ENCODE measurements at regions not wholly inside any gene's neighbourhood (a gene's known extent, or its start where the extent isn't known, plus 50 kb on each side); places are given as distances from the start of the nearest gene placed in this dataset.

DNA sequence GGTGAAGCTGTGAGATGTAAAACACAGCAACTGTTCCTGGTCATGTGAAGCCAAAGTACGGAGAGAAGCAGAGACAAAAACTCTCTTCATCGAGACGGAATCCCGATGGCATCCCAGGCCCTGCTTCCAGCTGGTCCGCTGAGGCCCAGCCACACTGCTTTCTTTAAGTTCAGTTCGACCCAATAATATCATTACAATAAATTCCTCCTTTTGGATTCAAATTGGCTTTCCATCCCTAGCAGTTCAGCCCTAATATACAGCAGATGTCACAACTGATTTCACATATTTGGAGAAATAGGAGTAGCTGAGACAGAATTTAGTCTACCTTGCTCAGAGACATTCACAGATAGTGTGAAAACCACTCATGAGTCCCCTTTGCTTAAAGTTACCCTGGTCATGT, 98.3 kb upstream of the SPRY1 start:
- Histone ChIP-seq H3K27me3 (ENCODE audit: control insufficient read depth in 1 of 2, insufficient read depth in 2 of 2, low read length in 2 of 2) (no peaks in the 10 kb centered on the region), H3K36me3 (ENCODE audit: control insufficient read depth in 1 of 2, insufficient read depth in 2 of 2, low read length in 2 of 2) (no peaks in the 10 kb centered on the region), H3K4me1 (ENCODE audit: control insufficient read depth in 1 of 2, insufficient read depth in 2 of 2, low read length in 2 of 2) (no peaks in the 10 kb centered on the region), H3K9me3 (ENCODE audit: control insufficient read depth in 1 of 2, low read length in 2 of 2) (no peaks in the 10 kb centered on the region), H3K9ac (ENCODE audit: low read depth in 1 of 2, low read length in 2 of 2) (no peak overlapping the region), H3K27ac (ENCODE audit: low read depth, low read length) (no peak overlapping the region), H3K4me3 (ENCODE audit: low read depth in 1 of 2, low read length in 2 of 2) (no peak overlapping the region)

DNA sequence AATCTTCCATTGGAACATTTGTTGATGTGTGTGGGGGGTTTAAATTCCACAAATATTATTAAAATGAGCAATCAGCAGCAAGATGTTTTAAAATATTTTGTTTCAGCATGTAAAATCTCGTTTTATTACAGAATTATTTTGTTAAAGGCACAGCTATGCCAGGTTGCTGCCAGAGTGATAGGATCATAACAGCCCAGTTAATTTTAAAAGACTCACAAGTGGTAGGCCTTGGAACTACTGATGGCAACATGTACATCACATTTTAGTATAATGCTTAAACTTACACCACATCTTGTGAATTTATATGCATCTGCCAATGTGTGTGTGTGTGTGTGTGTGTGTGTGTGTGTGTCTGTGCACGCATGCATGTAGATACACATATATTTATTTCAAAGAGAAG, 97.8 kb upstream of the SPRY1 start:
- Histone ChIP-seq H3K9me3 (ENCODE audit: control insufficient read depth in 1 of 2, low read length in 2 of 2) (no peaks in the 10 kb centered on the region), H3K4me3 (ENCODE audit: low read depth in 1 of 2, low read length in 2 of 2) (no peak overlapping the region), H3K27ac (ENCODE audit: low read depth, low read length) (no peak overlapping the region), H3K9ac (ENCODE audit: low read depth in 1 of 2, low read length in 2 of 2) (no peak overlapping the region), H3K4me1 (ENCODE audit: control insufficient read depth in 1 of 2, insufficient read depth in 2 of 2, low read length in 2 of 2) (no peaks in the 10 kb centered on the region), H3K27me3 (ENCODE audit: control insufficient read depth in 1 of 2, insufficient read depth in 2 of 2, low read length in 2 of 2) (no peaks in the 10 kb centered on the region), H3K36me3 (ENCODE audit: control insufficient read depth in 1 of 2, insufficient read depth in 2 of 2, low read length in 2 of 2) (no peaks in the 10 kb centered on the region)

DNA sequence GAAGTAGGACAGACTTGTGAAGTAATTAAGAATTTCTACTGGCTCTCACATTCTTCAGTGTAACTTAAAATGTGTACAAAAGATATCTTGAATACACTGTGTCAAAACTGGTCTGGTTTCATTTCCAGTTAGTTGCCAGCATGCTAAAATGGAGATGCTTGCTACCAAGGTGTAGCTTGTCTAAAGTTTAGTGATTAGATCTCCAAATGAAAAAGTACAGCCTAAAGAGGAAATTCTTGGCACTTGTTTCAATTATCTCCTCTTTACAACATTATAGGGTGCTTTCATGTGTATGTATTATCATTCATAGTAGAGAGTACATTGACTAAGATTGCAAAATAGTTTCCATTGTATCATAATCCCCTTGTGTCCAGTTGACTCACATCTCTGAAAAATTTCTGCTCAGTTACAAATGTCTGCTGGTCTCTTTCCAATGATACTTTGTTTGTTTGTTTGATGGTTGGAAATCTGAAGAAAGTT, 97.3 kb upstream of the SPRY1 start:
- H3K4me1 ChIP-seq (ENCODE audit: control insufficient read depth in 1 of 2, insufficient read depth in 2 of 2, low read length in 2 of 2): no peaks in the 10 kb centered on the region
- H3K27me3 ChIP-seq (ENCODE audit: control insufficient read depth in 1 of 2, insufficient read depth in 2 of 2, low read length in 2 of 2): no peaks in the 10 kb centered on the region
- no peaks in the 10 kb centered on the region for H3K9me3 ChIP-seq (ENCODE audit: control insufficient read depth in 1 of 2, low read length in 2 of 2)
- H3K27ac ChIP-seq (ENCODE audit: low read depth, low read length): no peak overlapping the region
- no peaks in the 10 kb centered on the region for H3K36me3 ChIP-seq (ENCODE audit: control insufficient read depth in 1 of 2, insufficient read depth in 2 of 2, low read length in 2 of 2)
- no peak overlapping the region for H3K4me3 ChIP-seq (ENCODE audit: low read depth in 1 of 2, low read length in 2 of 2)
- no peak overlapping the region for H3K9ac ChIP-seq (ENCODE audit: low read depth in 1 of 2, low read length in 2 of 2)

DNA sequence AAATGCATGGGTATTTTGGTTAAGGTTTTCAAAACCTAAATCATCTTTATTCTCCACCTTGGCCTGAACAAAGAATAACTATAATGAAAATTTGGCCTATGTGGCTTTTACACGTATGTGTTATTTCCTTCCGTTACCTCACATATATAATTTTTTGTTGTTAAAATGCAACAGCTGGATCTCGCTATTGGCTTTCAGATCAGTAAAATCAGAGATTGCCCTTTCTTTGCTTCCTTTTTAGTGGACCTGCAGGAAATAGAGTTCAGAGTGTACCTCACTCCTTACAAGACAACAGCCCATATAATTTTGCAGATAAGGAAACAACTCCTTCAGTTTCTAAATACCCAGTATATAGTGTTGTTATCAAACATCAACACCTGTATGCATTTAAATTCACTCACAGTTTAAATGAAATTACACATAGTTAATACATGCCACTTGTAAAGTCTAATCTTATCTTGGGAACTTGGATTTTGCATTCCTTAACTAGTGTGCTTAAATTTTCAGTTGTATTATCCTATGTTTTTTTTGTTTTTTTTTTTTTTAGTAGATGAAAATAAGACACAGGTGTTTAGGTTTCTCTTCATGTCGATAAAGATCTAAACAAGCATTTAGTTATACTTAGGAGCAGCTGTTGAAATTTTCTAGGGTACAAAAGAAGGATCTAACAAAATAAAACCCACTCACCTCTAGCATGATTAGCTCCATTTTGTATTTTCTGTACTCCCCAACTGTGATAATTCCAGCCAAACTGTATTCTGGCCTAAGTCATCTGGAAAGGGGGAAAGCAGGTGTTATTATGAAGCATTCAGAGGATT, 96.2 kb upstream of the SPRY1 start:
- H3K4me3 ChIP-seq (ENCODE audit: low read depth in 1 of 2, low read length in 2 of 2): no peak overlapping the region
- H3K4me1 ChIP-seq (ENCODE audit: control insufficient read depth in 1 of 2, insufficient read depth in 2 of 2, low read length in 2 of 2): no peaks in the 10 kb centered on the region
- no peaks in the 10 kb centered on the region for H3K27me3 ChIP-seq (ENCODE audit: control insufficient read depth in 1 of 2, insufficient read depth in 2 of 2, low read length in 2 of 2)
- no peaks in the 10 kb centered on the region for H3K36me3 ChIP-seq (ENCODE audit: control insufficient read depth in 1 of 2, insufficient read depth in 2 of 2, low read length in 2 of 2)
- H3K9me3 ChIP-seq (ENCODE audit: control insufficient read depth in 1 of 2, low read length in 2 of 2): no peaks in the 10 kb centered on the region
- no peak overlapping the region for H3K9ac ChIP-seq (ENCODE audit: low read depth in 1 of 2, low read length in 2 of 2)
- H3K27ac ChIP-seq (ENCODE audit: low read depth, low read length): no peak overlapping the region

DNA sequence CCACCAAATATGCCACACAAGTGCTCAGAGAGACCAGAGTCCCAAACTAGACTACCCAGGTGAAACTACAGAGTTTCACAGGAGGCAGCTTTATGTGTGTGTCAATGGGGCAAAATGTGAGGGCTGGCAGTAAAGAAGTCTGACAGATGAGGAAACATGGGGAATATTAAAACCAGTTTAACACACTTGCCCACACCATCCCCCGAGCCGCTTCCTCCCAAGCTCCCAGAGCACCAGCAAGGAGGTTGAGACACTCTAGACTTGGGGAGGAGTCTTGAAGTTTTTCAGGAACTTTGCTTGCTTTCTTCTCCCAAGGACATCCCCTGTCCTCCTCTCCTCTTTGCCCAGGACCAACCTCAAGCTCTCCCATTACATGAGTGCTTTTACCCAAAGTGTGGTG, 94.7 kb upstream of the SPRY1 start:
- H3K9ac ChIP-seq (ENCODE audit: low read depth in 1 of 2, low read length in 2 of 2): no peak overlapping the region
- H3K27ac ChIP-seq (ENCODE audit: low read depth, low read length): no peak overlapping the region
- no peaks in the 10 kb centered on the region for H3K36me3 ChIP-seq (ENCODE audit: control insufficient read depth in 1 of 2, insufficient read depth in 2 of 2, low read length in 2 of 2)
- no peaks in the 10 kb centered on the region for H3K9me3 ChIP-seq (ENCODE audit: control insufficient read depth in 1 of 2, low read length in 2 of 2)
- no peak overlapping the region for H3K4me3 ChIP-seq (ENCODE audit: low read depth in 1 of 2, low read length in 2 of 2)
- no peaks in the 10 kb centered on the region for H3K4me1 ChIP-seq (ENCODE audit: control insufficient read depth in 1 of 2, insufficient read depth in 2 of 2, low read length in 2 of 2)
- no peaks in the 10 kb centered on the region for H3K27me3 ChIP-seq (ENCODE audit: control insufficient read depth in 1 of 2, insufficient read depth in 2 of 2, low read length in 2 of 2)

DNA sequence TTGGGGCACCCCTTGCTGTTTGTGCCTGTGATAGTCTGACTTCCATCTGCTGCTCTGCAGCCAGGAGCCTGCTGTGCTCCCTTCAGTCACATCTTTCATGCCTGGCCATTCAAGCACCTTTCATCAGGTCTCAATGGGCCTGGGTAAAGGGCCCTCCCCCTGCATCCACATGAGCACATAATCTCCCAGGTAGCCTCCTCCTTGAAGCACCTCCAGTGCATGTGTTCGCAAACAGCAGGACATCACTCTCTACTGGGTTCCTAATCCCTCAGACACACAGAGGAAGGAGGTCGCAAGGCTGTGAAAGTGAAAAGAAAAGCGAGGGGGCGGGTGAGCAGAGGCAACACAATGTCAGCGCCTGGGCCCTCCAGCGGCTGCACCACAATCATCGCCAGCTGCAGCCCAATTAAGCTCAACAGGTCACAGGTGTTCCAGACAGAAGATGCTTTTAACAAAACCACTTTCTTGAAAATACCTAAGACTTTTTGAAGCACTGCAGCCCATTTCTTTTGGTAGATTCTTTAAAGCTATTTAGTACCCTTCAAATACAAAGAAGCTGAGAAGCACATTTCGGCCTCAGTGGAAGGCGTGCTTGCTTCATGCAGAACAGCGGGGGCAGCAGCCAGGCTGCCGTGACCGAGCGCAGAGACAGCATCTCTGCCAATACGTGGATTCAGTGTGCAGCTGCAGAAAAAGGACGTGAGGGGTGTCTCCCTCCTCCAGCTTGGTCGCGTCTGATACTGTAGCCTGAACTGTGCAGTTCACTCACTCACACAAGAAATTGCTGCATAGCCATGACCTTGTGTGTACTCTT, 92.2 kb upstream of the SPRY1 start:
- Histone ChIP-seq H3K9ac (ENCODE audit: low read depth in 1 of 2, low read length in 2 of 2) (no peak overlapping the region), H3K27ac (ENCODE audit: low read depth, low read length) (no peak overlapping the region)

DNA sequence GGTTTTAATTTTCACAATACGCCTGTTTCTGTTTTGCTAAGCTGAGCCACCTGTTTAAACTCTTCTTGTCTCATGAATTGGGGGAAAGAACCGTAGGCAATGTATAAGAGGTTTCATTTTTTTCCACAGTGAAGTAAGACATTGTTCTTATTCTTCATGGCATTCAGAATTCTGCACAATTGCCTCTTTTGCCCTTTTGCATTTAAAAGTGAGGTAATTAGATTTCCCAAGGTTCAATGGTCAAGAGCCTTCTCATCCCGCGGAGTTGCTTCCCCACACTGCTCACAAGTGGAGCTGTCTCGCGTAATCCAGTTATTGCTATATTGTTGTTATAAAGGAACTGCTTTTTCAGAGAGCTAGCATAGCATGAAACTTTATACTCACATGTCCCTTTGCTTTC, 90.9 kb upstream of the SPRY1 start:
- no peak overlapping the region for H3K27ac ChIP-seq (ENCODE audit: low read depth, low read length)
- H3K9me3 ChIP-seq (ENCODE audit: control insufficient read depth in 1 of 2, low read length in 2 of 2): no peaks in the 10 kb centered on the region
- no peak overlapping the region for H3K9ac ChIP-seq (ENCODE audit: low read depth in 1 of 2, low read length in 2 of 2)
- no peak overlapping the region for H3K4me3 ChIP-seq (ENCODE audit: low read depth in 1 of 2, low read length in 2 of 2)
- H3K27me3 ChIP-seq (ENCODE audit: control insufficient read depth in 1 of 2, insufficient read depth in 2 of 2, low read length in 2 of 2): no peaks in the 10 kb centered on the region
- H3K4me1 ChIP-seq (ENCODE audit: control insufficient read depth in 1 of 2, insufficient read depth in 2 of 2, low read length in 2 of 2): no peaks in the 10 kb centered on the region
- H3K36me3 ChIP-seq (ENCODE audit: control insufficient read depth in 1 of 2, insufficient read depth in 2 of 2, low read length in 2 of 2): peaks cover 0 to 3% of the 10 kb centered on the region in 2 donors

More for the DNA sequence above, 92.2 kb upstream of the SPRY1 start:
- no peak overlapping the region for H3K4me3 ChIP-seq (ENCODE audit: low read depth in 1 of 2, low read length in 2 of 2)
- peaks cover 0 to 3% of the 10 kb centered on the region in 2 donors for H3K36me3 ChIP-seq (ENCODE audit: control insufficient read depth in 1 of 2, insufficient read depth in 2 of 2, low read length in 2 of 2)
- H3K27me3 ChIP-seq (ENCODE audit: control insufficient read depth in 1 of 2, insufficient read depth in 2 of 2, low read length in 2 of 2): no peaks in the 10 kb centered on the region
- H3K4me1 ChIP-seq (ENCODE audit: control insufficient read depth in 1 of 2, insufficient read depth in 2 of 2, low read length in 2 of 2): no peaks in the 10 kb centered on the region
- no peaks in the 10 kb centered on the region for H3K9me3 ChIP-seq (ENCODE audit: control insufficient read depth in 1 of 2, low read length in 2 of 2)

DNA sequence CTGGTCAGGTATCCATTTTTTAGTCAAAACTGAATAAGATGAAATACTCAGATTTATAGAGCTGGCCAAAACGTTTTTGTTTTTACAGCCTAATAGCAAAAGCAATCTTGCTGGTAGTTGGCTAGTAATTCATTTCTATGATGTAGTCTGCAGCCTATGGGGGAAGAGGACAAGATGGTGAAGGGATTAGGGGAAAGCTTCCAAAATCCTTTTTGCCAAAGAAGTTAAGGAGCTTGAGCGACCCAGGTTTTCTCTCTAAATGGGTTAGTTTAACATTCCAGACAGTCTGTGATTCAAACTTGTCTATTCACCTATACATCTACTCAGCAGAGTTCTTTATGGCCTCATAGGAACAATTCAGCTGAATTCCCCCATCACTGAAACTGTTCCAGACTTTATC, 89.8 kb upstream of the SPRY1 start:
- H3K4me1 ChIP-seq (ENCODE audit: control insufficient read depth in 1 of 2, insufficient read depth in 2 of 2, low read length in 2 of 2): no peaks in the 10 kb centered on the region
- no peaks in the 10 kb centered on the region for H3K27me3 ChIP-seq (ENCODE audit: control insufficient read depth in 1 of 2, insufficient read depth in 2 of 2, low read length in 2 of 2)
- peaks cover 0 to 3% of the 10 kb centered on the region in 2 donors for H3K36me3 ChIP-seq (ENCODE audit: control insufficient read depth in 1 of 2, insufficient read depth in 2 of 2, low read length in 2 of 2)
- H3K4me3 ChIP-seq (ENCODE audit: low read depth in 1 of 2, low read length in 2 of 2): no peak overlapping the region
- H3K27ac ChIP-seq (ENCODE audit: low read depth, low read length): no peak overlapping the region
- no peaks in the 10 kb centered on the region for H3K9me3 ChIP-seq (ENCODE audit: control insufficient read depth in 1 of 2, low read length in 2 of 2)
- no peak overlapping the region for H3K9ac ChIP-seq (ENCODE audit: low read depth in 1 of 2, low read length in 2 of 2)

DNA sequence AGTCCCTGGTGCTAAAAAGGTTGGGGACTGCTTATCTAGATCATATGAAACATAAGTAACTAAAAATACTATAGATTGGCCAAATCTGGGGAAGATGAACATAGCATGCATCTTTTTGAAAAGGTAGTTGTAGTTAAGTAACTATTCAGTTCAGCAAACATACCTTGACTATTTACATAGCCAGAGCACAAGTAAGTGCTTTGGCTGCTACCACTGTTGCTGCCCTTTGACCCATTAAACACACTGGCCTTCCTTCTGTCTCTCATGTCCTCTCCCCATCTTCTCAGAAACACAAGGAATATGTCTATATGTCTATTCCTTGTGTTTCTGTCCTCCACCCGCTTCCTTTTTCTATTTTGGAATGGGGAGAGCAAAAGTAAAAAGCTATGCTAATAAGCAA, 87.9 kb upstream of the SPRY1 start:
- Histone ChIP-seq H3K27me3 (ENCODE audit: control insufficient read depth in 1 of 2, insufficient read depth in 2 of 2, low read length in 2 of 2) (no peaks in the 10 kb centered on the region), H3K9me3 (ENCODE audit: control insufficient read depth in 1 of 2, low read length in 2 of 2) (no peaks in the 10 kb centered on the region), H3K36me3 (ENCODE audit: control insufficient read depth in 1 of 2, insufficient read depth in 2 of 2, low read length in 2 of 2) (peaks cover 0 to 3% of the 10 kb centered on the region in 2 donors), H3K4me3 (ENCODE audit: low read depth in 1 of 2, low read length in 2 of 2) (no peak overlapping the region), H3K27ac (ENCODE audit: low read depth, low read length) (no peak overlapping the region), H3K4me1 (ENCODE audit: control insufficient read depth in 1 of 2, insufficient read depth in 2 of 2, low read length in 2 of 2) (no peaks in the 10 kb centered on the region), H3K9ac (ENCODE audit: low read depth in 1 of 2, low read length in 2 of 2) (no peak overlapping the region)

DNA sequence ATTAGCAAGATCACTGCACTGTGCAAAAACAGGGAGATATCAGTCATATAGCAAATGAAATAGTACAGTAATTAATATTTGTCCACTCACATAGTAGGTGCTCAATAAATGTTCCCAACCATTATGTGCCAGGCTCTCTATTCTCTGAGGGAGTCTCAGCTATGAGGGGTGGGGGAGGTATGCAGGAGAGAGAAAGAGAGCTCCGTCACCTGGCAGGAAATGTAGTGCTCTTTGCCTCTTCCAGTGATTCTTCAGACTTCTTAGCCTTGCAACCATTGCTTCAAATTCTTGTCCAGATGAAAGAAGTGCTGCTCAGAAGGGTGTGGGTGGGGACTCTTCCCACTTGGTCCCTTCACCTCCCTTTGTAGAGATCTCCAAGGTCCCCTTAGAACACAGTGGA, 84.5 kb upstream of the SPRY1 start:
- Histone ChIP-seq H3K4me1 (ENCODE audit: control insufficient read depth in 1 of 2, insufficient read depth in 2 of 2, low read length in 2 of 2) (no peaks in the 10 kb centered on the region), H3K27ac (ENCODE audit: low read depth, low read length) (no peak overlapping the region), H3K9ac (ENCODE audit: low read depth in 1 of 2, low read length in 2 of 2) (no peak overlapping the region), H3K27me3 (ENCODE audit: control insufficient read depth in 1 of 2, insufficient read depth in 2 of 2, low read length in 2 of 2) (no peaks in the 10 kb centered on the region), H3K9me3 (ENCODE audit: control insufficient read depth in 1 of 2, low read length in 2 of 2) (no peaks in the 10 kb centered on the region), H3K36me3 (ENCODE audit: control insufficient read depth in 1 of 2, insufficient read depth in 2 of 2, low read length in 2 of 2) (peaks cover 0 to 3% of the 10 kb centered on the region in 2 donors), H3K4me3 (ENCODE audit: low read depth in 1 of 2, low read length in 2 of 2) (no peak overlapping the region)

All from duodenal mucosa (tissue), 2 donors.